SK-N-SH (cell line): ENCODE measurements at regions not wholly inside any gene's neighbourhood (a gene's known extent, or its start where the extent isn't known, plus 50 kb on each side); places are given as distances from the start of the nearest gene placed in this dataset.

Source experiments
- CTCF ChIA-PET: fragments of 300-600, 350-600 bp; formaldehyde crosslinking; extraction: SDS; loops from one replicate; lab custom pipeline; 2021; lab: Yijun Ruan, JAX
- POLR2A ChIA-PET: fragments of 350-600 bp; sonication (Branson Sonifier 250); formaldehyde crosslinking; extraction: SDS; loops from one replicate; lab custom pipeline; 2020; ENCODE audit warnings: antibody characterized with exemption, inconsistent platforms; lab: Yijun Ruan, JAX
- DNase-seq: peaks from one replicate; pipeline ENCODE4 v3.0.0; 2012
- H2AFZ ChIP-seq: fragments of 200-600 bp; sonication (generic); 2 replicates; pipeline ENCODE4 v1.8.1; 2016; ENCODE audit warnings: antibody characterized with exemption, mild to moderate bottlenecking, low read depth
- H3F3A ChIP-seq: fragments of 200-600 bp; sonication (generic); replicated peaks from 2 replicates; pipeline ENCODE3; 2016; ENCODE audit warnings: antibody characterized with exemption, mild to moderate bottlenecking; ENCODE audit not compliant: insufficient read depth
- H3K27ac ChIP-seq, 2 experiments: fragments of 200-500 bp in 1 of 2; fragments of 200-600 bp in 1 of 2; sonication (Bioruptor generic) in 1 of 2; sonication (generic), shearing (Covaris generic) in 1 of 2; 2 replicates each; pipeline versions ENCODE4 v1.5.1 to v1.6.1; 2014 to 2016; ENCODE audit warnings: low read depth in 2 of 2, inconsistent platforms in 1 of 2, low read length in 1 of 2, mild to moderate bottlenecking in 1 of 2, mixed read lengths in 1 of 2
- H3K27me3 ChIP-seq: fragments of 200-600 bp; sonication (generic), shearing (Covaris generic); 2 replicates; pipeline ENCODE4 v1.6.1; 2016; ENCODE audit warnings: mixed run types; ENCODE audit not compliant: insufficient read depth
- H3K36me3 ChIP-seq, 2 experiments: fragments of 200-500 bp in 1 of 2; fragments of 200-600 bp in 1 of 2; sonication (Bioruptor generic) in 1 of 2; sonication (generic) in 1 of 2; replicated peaks in 1 of 2; 2 replicates each; pipeline versions ENCODE3 to v1.5.1; 2014 to 2016; ENCODE audit warnings: low read length in 1 of 2, mild to moderate bottlenecking in 1 of 2; ENCODE audit not compliant: insufficient read depth in 2 of 2, control insufficient read depth in 1 of 2
- H3K4me1 ChIP-seq, 2 experiments: fragments of 200-500 bp in 1 of 2; fragments of 200-600 bp in 1 of 2; sonication (Bioruptor generic) in 1 of 2; sonication (generic), shearing (Covaris generic) in 1 of 2; 2 replicates each; pipeline versions ENCODE4 v1.5.1 to v1.6.1; 2014 to 2016; ENCODE audit warnings: low read depth in 1 of 2, low read length in 1 of 2, mixed run types in 1 of 2; ENCODE audit not compliant: insufficient read depth in 2 of 2, control insufficient read depth in 1 of 2
- H3K4me2 ChIP-seq: fragments of 200-600 bp; sonication (generic), shearing (Covaris generic); 2 replicates; pipeline ENCODE4 v1.6.1; 2017; ENCODE audit warnings: mixed run types
- H3K4me3 ChIP-seq, 2 experiments: fragments of 200-500 bp in 1 of 2; fragments of 200-600 bp in 1 of 2; sonication (Bioruptor generic) in 1 of 2; sonication (generic), shearing (Covaris generic) in 1 of 2; 2 replicates each; pipeline versions ENCODE4 v1.5.1 to v1.8.1; 2014 to 2016; ENCODE audit warnings: low read depth in 2 of 2, inconsistent platforms in 1 of 2, low read length in 1 of 2, mild to moderate bottlenecking in 1 of 2, mixed read lengths in 1 of 2, moderate library complexity in 1 of 2
- H3K79me2 ChIP-seq: fragments of 200-600 bp; sonication (generic); 2 replicates; pipeline ENCODE4 v1.8.1; 2017; ENCODE audit warnings: mild to moderate bottlenecking; ENCODE audit not compliant: insufficient read depth
- H3K9ac ChIP-seq: fragments of 200-600 bp; sonication (generic); 2 replicates; pipeline ENCODE4 v1.6.1; 2017; ENCODE audit warnings: mixed run types
- H3K9me2 ChIP-seq: fragments of 200-600 bp; sonication (generic); 2 replicates; pipeline ENCODE4 v1.6.1; 2017; ENCODE audit warnings: mixed run types
- H3K9me3 ChIP-seq: fragments of 200-600 bp; sonication (generic); 2 replicates; pipeline ENCODE4 v1.6.1; 2017; ENCODE audit warnings: mixed run types, mild to moderate bottlenecking, moderate library complexity
- H4K20me1 ChIP-seq: fragments of 200-600 bp; sonication (generic); 2 replicates; pipeline ENCODE4 v1.6.1; 2017; ENCODE audit warnings: mild to moderate bottlenecking, mixed run types; ENCODE audit not compliant: insufficient read depth
- CTCF ChIP-seq: fragments of 200-600 bp; sonication (generic); IDR thresholded peaks from 2 replicates; pipeline ENCODE4 v1.6.1; 2017; ENCODE audit warnings: antibody characterized with exemption, mild to moderate bottlenecking, moderate library complexity
- ELF1 ChIP-seq: IDR thresholded peaks from 2 replicates; pipeline ENCODE4 v1.4.0; 2012
- EP300 ChIP-seq, 2 experiments: IDR thresholded peaks; 2 replicates each; pipeline versions ENCODE4 v1.4.0 to v1.6.1; 2012; ENCODE audit warnings: borderline replicate concordance in 1 of 2, low read depth in 1 of 2, low read length in 1 of 2
- FOSL2 ChIP-seq: IDR thresholded peaks from 2 replicates; pipeline ENCODE4 v1.4.0; 2012; ENCODE audit warnings: low read depth, mild to moderate bottlenecking, moderate library complexity, borderline replicate concordance
- MAX ChIP-seq: IDR thresholded peaks from 2 replicates; pipeline ENCODE4 v1.4.0; 2012; ENCODE audit warnings: low read depth
- MEF2A ChIP-seq: IDR thresholded peaks from 2 replicates; pipeline ENCODE4 v1.4.0; 2012; ENCODE audit warnings: low read depth, borderline replicate concordance
- NRF1 ChIP-seq: IDR thresholded peaks from 2 replicates; pipeline ENCODE4 v1.6.1; 2012; ENCODE audit warnings: low read depth, mild to moderate bottlenecking, low read length
- PBX3 ChIP-seq: IDR thresholded peaks from 2 replicates; pipeline ENCODE4; 2012
- POLR2AphosphoS5 ChIP-seq: IDR thresholded peaks from 2 replicates; pipeline ENCODE4 v1.6.1; 2012; ENCODE audit warnings: low read depth, low read length
- RAD21 ChIP-seq: IDR thresholded peaks from 2 replicates; pipeline ENCODE4 v1.6.1; 2012; ENCODE audit warnings: mild to moderate bottlenecking, low read length
- RCOR1 ChIP-seq: fragments of 150-350 bp; IDR thresholded peaks from 2 replicates; pipeline ENCODE4 v1.6.1; 2017; ENCODE audit warnings: antibody characterized with exemption, low read length
- REST ChIP-seq: IDR thresholded peaks from 2 replicates; pipeline ENCODE4 v1.6.1; 2012; ENCODE audit warnings: mild to moderate bottlenecking, low read depth, low read length, moderate library complexity
- RXRA ChIP-seq: IDR thresholded peaks from 2 replicates; pipeline ENCODE4 v1.4.0; 2012; ENCODE audit warnings: low read depth, mild to moderate bottlenecking, borderline replicate concordance
- TAF1 ChIP-seq: IDR thresholded peaks from 2 replicates; pipeline ENCODE4 v1.6.1; 2012; ENCODE audit warnings: low read depth, mild to moderate bottlenecking, low read length, moderate library complexity, borderline replicate concordance
- TCF12 ChIP-seq: IDR thresholded peaks from 2 replicates; pipeline ENCODE4 v1.4.0; 2012
- TEAD4 ChIP-seq: IDR thresholded peaks from 2 replicates; pipeline ENCODE4 v1.4.0; 2012; ENCODE audit warnings: mild to moderate bottlenecking, borderline replicate concordance; ENCODE audit not compliant: insufficient read depth
- USF2 ChIP-seq: fragments of 150-350 bp; IDR thresholded peaks from 2 replicates; pipeline ENCODE4 v1.6.1; 2017; ENCODE audit warnings: antibody characterized with exemption, low read length, low read depth, borderline replicate concordance
- YY1 ChIP-seq: IDR thresholded peaks from 2 replicates; pipeline ENCODE4 v1.4.0; 2012; ENCODE audit warnings: low read depth, mild to moderate bottlenecking
- WGBS: methylation state at CpG from one replicate; pipeline ENCODE4 v1.1.6; 2017; ENCODE audit warnings: low lambda C conversion rate; 5-methylcytosine and 5-hydroxymethylcytosine counted together

- ChIA-PET POLR2A (no interaction called here), CTCF (no interaction called here)
- 2% methylated on average over 4 of the region's 4 CpGs for WGBS
- Histone ChIP-seq H3K4me1 (no peaks in the 10 kb centered on the region), H3K9me3 (no peaks in the 10 kb centered on the region), H3K4me3 (no peak overlapping the region), H3K9ac (no peak overlapping the region), H3K79me2 (no peaks in the 10 kb centered on the region), H4K20me1 (no peaks in the 10 kb centered on the region), H3K4me2 (no peak overlapping the region), H3K36me3 (no peaks in the 10 kb centered on the region), H3F3A (no peaks in the 10 kb centered on the region), H3K27me3 (no peaks in the 10 kb centered on the region), H3K9me2 (no peaks in the 10 kb centered on the region), H3K27ac (no peak overlapping the region), H2AFZ (no peak overlapping the region)
- TF ChIP-seq RXRA (no peak), PBX3 (no peak), FOSL2 (no peak), MEF2A (no peak), MAX (no peak), RCOR1 (no peak), RAD21 (no peak)
- DNase-seq, result no peak
These were observed 124.9 kb downstream of the DSC3 start for GRCh38 chr18:30917651-30918050.

GRCh38 chr18:30915336-30915988 is 127.1 kb downstream of the DSC3 start:
- Histone ChIP-seq H3K4me2 (no peak overlapping the region), H3K36me3 (no peaks in the 10 kb centered on the region), H3K79me2 (no peaks in the 10 kb centered on the region), H3K9me3 (no peaks in the 10 kb centered on the region), H3K9ac (no peak overlapping the region), H2AFZ (no peak overlapping the region), H3K4me1 (no peaks in the 10 kb centered on the region), H3K27ac (no peak overlapping the region), H4K20me1 (no peaks in the 10 kb centered on the region), H3K4me3 (no peak overlapping the region), H3K9me2 (no peaks in the 10 kb centered on the region), H3F3A (no peaks in the 10 kb centered on the region), H3K27me3 (no peaks in the 10 kb centered on the region)
- CTCF ChIA-PET, result interaction anchor here (0.6 kb wide), 1 partner anchor 1652 kb away, joined by 3 read pairs; no protein-coding TSS in a partner anchor
- WGBS, result 6% methylated on average over 4 of the region's 4 CpGs
- TF ChIP-seq CTCF (no peak), FOSL2 (no peak), MEF2A (no peak), USF2 (no peak), TEAD4 (no peak), NRF1 (no peak), YY1 (no peak), EP300 (IDR thresholded peaks at IDR 0.05; ENCODE audit: borderline replicate concordance in 1 of 2, low read depth in 1 of 2, low read length in 1 of 2) (no peak), POLR2AphosphoS5 (no peak), TAF1 (no peak), TCF12 (no peak), RXRA (no peak), PBX3 (no peak), ELF1 (no peak), REST (no peak)
- POLR2A ChIA-PET, result no interaction called here
- no peak for DNase-seq
